Type B pancreatic cell (in vitro differentiated cells): ENCODE measurements at regions not wholly inside any gene's neighbourhood (a gene's known extent, or its start where the extent isn't known, plus 50 kb on each side); places are given as distances from the start of the nearest gene placed in this dataset.

Experiments
- DNase-seq: peaks from one replicate; pipeline ENCODE4 v3.0.0; 2021; ENCODE audit warnings: mixed read lengths; ENCODE audit not compliant: unreplicated experiment; ENCODE audit errors: extremely low spot score
- H3K27ac Mint-ChIP-seq: 2 replicates; pipeline ENCODE4 v1.8.0; 2021; ENCODE audit warnings: mild to moderate bottlenecking, mixed read lengths
- H3K27me3 Mint-ChIP-seq: 2 replicates; pipeline ENCODE4 v1.8.0; 2021; ENCODE audit warnings: mixed read lengths
- H3K36me3 Mint-ChIP-seq: 2 replicates; pipeline ENCODE4 v1.8.0; 2021; ENCODE audit warnings: mixed read lengths
- H3K4me1 Mint-ChIP-seq: one replicate; pipeline ENCODE4 v1.8.0; 2021; ENCODE audit warnings: mixed read lengths; ENCODE audit not compliant: unreplicated experiment
- H3K4me3 Mint-ChIP-seq: 2 replicates; pipeline ENCODE4 v1.8.0; 2021; ENCODE audit warnings: mild to moderate bottlenecking, mixed read lengths
- H3K9me3 Mint-ChIP-seq: 2 replicates; pipeline ENCODE4 v1.8.0; 2021; ENCODE audit warnings: mixed read lengths
- CTCF ChIP-seq: fragments of 200-600 bp; sonication (generic); conservative IDR thresholded peaks from 2 replicates; pipeline ENCODE4 v1.5.0; 2021; ENCODE audit warnings: antibody characterized with exemption, mild to moderate bottlenecking

DNA sequence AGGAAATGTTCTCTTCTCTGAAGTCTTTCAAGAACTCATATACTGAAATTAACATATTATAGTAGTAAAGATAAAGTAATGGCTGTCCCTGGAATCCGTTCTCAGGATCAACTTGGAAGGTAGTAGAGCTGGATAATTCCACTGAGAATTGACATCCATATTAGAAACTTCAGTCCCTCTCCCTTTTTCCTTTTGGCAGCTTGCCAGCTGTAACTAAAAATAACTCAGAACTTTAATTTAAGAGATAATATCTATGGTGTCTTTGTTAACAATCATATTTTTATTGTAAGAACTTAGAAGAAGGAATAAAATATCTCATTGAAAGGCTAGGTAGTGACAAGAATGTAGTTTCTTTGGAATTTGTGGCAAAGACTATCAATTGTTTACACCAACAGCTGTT is 61.4 kb upstream of the PLEKHA5 start:
- TF ChIP-seq CTCF: no peak
- H3K4me3 Mint-ChIP-seq: no peak overlapping the region
- no peaks in the 10 kb centered on the region for H3K9me3 Mint-ChIP-seq
- no peak overlapping the region for H3K27ac Mint-ChIP-seq
- H3K27me3 Mint-ChIP-seq: no peaks in the 10 kb centered on the region
- no peaks in the 10 kb centered on the region for H3K36me3 Mint-ChIP-seq
- peaks cover 13% of the 10 kb centered on the region for H3K4me1 Mint-ChIP-seq
- no peak for DNase-seq

DNA sequence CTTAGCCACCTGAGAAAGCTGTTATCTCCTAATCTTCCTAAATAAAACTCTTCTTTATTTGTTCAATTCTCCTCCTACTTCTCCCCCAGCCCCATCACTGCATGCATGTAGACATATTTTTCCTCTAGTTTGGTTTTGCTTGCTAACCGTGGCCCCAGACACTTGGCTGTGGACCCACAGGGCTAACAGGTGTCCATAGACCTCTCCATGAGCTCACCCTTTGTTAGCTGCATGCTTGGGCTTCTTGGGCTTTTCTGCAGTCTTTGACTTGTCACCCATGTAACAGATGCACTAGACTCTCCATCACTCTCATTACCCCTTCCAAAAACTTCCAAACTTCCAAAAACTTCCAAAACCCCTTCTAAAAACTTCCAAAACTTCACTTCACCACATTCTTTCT is 59.2 kb upstream of the PLEKHA5 start:
- Mint-ChIP-seq H3K4me1 (peaks cover 12% of the 10 kb centered on the region), H3K27me3 (no peaks in the 10 kb centered on the region), H3K9me3 (no peaks in the 10 kb centered on the region), H3K36me3 (no peaks in the 10 kb centered on the region), H3K4me3 (no peak overlapping the region), H3K27ac (no peak overlapping the region)
- no peak for TF ChIP-seq CTCF
- DNase-seq: no peak

- no peak for TF ChIP-seq CTCF
Measured at GRCh38 chr12:19074700-19075099, 54.8 kb upstream of the PLEKHA5 start.

GRCh38 chr12:19075711-19076340 is 53.7 kb upstream of the PLEKHA5 start:
- no peaks in the 10 kb centered on the region for H3K9me3 Mint-ChIP-seq
- H3K4me3 Mint-ChIP-seq: no peak overlapping the region
- no peaks in the 10 kb centered on the region for H3K27me3 Mint-ChIP-seq
- no peaks in the 10 kb centered on the region for H3K4me1 Mint-ChIP-seq
- no peak for TF ChIP-seq CTCF
- DNase-seq: no peak
- no peak overlapping the region for H3K27ac Mint-ChIP-seq
- no peaks in the 10 kb centered on the region for H3K36me3 Mint-ChIP-seq

More at GRCh38 chr12:19074700-19075099, 54.8 kb upstream of the PLEKHA5 start:
- no peak overlapping the region for H3K4me3 Mint-ChIP-seq
- H3K27ac Mint-ChIP-seq: no peak overlapping the region
- H3K27me3 Mint-ChIP-seq: no peaks in the 10 kb centered on the region
- no peaks in the 10 kb centered on the region for H3K4me1 Mint-ChIP-seq
- H3K9me3 Mint-ChIP-seq: no peaks in the 10 kb centered on the region
- no peak for DNase-seq
- no peaks in the 10 kb centered on the region for H3K36me3 Mint-ChIP-seq
